HepG2 (cell line): ENCODE measurements at regions not wholly inside any gene's neighbourhood (a gene's known extent, or its start where the extent isn't known, plus 50 kb on each side); places are given as distances from the start of the nearest gene placed in this dataset.

Experiments used
- ATAC-seq: fragments of 200-7000 bp; cut with Tn5 transposase; 3 replicates; pipeline ENCODE4 v1.9.1; 2020; ENCODE audit warnings: mild to moderate bottlenecking, moderate library complexity
- BruUV-seq: library from RNA; stranded (reverse); fragments of 400-500 nt; replicated peaks from 2 replicates; lab custom pipeline; 2021; lab: Mats Ljungman, UMichigan
- CTCF ChIA-PET: fragments of 300-600 bp; formaldehyde crosslinking; extraction: SDS; loops from one replicate; lab custom pipeline; 2021; ENCODE audit warnings: low total read pairs, inconsistent platforms, low intra/inter-chr PET ratio; lab: Yijun Ruan, JAX
- POLR2A ChIA-PET: fragments of 350-600 bp; sonication (Branson Sonifier 250); formaldehyde crosslinking; loops from one replicate; lab custom pipeline; 2020; ENCODE audit warnings: antibody characterized with exemption, inconsistent platforms; lab: Yijun Ruan, JAX
- DNase-seq: peaks from one replicate; pipeline ENCODE4 v3.0.0-alpha.2; 2015; ENCODE audit warnings: low spot score
- FAIRE-seq: peaks from 3 replicates; lab custom pipeline; 2011; peaks lifted over from hg19 to GRCh38; lab: Jason Lieb, UNC
- H2AFZ ChIP-seq: one replicate; pipeline ENCODE4 v1.6.1; 2011; ENCODE audit warnings: low read length, inconsistent platforms
- H3K27ac ChIP-seq: fragments of 300-600 bp; 3 replicates; pipeline ENCODE4 v1.8.0; 2011; ENCODE audit warnings: mixed run types, mild to moderate bottlenecking, mixed read lengths, low read length, inconsistent platforms; ENCODE audit not compliant: insufficient read depth; ENCODE audit errors: extremely low read length
- H3K27me3 ChIP-seq, 2 experiments: fragments of 200-600 bp in 1 of 2; 2 replicates in 1 of 2; 3 replicates in 1 of 2; pipeline versions ENCODE4 v1.6.0 to v1.8.0; 2011; ENCODE audit warnings: low read length in 2 of 2, mild to moderate bottlenecking in 2 of 2, moderate library complexity in 2 of 2, inconsistent platforms in 1 of 2; ENCODE audit not compliant: insufficient read depth in 2 of 2, control insufficient read depth in 1 of 2
- H3K36me3 ChIP-seq, 2 experiments: fragments of 200-600 bp in 1 of 2; replicated peaks in 1 of 2; 2 replicates in 1 of 2; 3 replicates in 1 of 2; pipeline versions ENCODE4 v1.5.1 to v1.8.0; 2011; ENCODE audit warnings: low read length in 2 of 2, inconsistent platforms in 1 of 2; ENCODE audit not compliant: insufficient read depth in 2 of 2, control insufficient read depth in 1 of 2
- H3K4me1 ChIP-seq: 2 replicates; pipeline ENCODE4 v1.5.1; 2012; ENCODE audit warnings: low read length, inconsistent platforms; ENCODE audit not compliant: insufficient read depth
- H3K4me2 ChIP-seq: 2 replicates; pipeline ENCODE4 v1.6.0; 2011; ENCODE audit warnings: low read depth, low read length, inconsistent platforms
- H3K4me3 ChIP-seq, 3 experiments: fragments of 200-600 bp in 1 of 3; sonication (generic), shearing (Covaris generic) in 1 of 3; replicated peaks in 1 of 3; 2 replicates each; pipeline ENCODE4 v1.5.1; 2011 to 2016; ENCODE audit warnings: low read length in 3 of 3, inconsistent platforms in 2 of 3, low read depth in 2 of 3, mild to moderate bottlenecking in 2 of 3, control low read depth in 1 of 3, mixed read lengths in 1 of 3; ENCODE audit not compliant: insufficient read depth in 1 of 3
- H3K79me2 ChIP-seq: one replicate; pipeline ENCODE4 v1.6.1; 2011; ENCODE audit warnings: low read length, inconsistent platforms; ENCODE audit not compliant: insufficient read depth
- H3K9ac ChIP-seq: 2 replicates; pipeline ENCODE4 v1.6.0; 2011; ENCODE audit warnings: mild to moderate bottlenecking, low read depth, low read length, inconsistent platforms; ENCODE audit not compliant: insufficient read depth
- H3K9me3 ChIP-seq: 2 replicates; pipeline ENCODE4 v1.5.1; 2012; ENCODE audit warnings: mild to moderate bottlenecking, low read length
- H4K20me1 ChIP-seq: 2 replicates; pipeline ENCODE4 v1.6.0; 2011; ENCODE audit warnings: inconsistent platforms, mild to moderate bottlenecking, low read length, moderate library complexity; ENCODE audit not compliant: insufficient read depth
- ARNTL ChIP-seq: sonication (generic); formaldehyde crosslinking; IDR thresholded peaks from 2 replicates; pipeline ENCODE4 v1.4.0; 2020; ENCODE audit warnings: mild to moderate bottlenecking, missing genetic modification reagents
- CBX2 ChIP-seq, 2 experiments: fragments of 200-600 bp in 1 of 2; sonication (generic); formaldehyde crosslinking in 1 of 2; IDR thresholded peaks; 2 replicates each; pipeline versions ENCODE4 v1.7.0 to v1.8.1; 2018 to 2022; ENCODE audit warnings: low read depth in 2 of 2, low read length in 1 of 2, mild to moderate bottlenecking in 1 of 2, missing genetic modification reagents in 1 of 2
- CERS6 ChIP-seq: sonication (generic); formaldehyde crosslinking; IDR thresholded peaks from 2 replicates; pipeline ENCODE4 v1.5.0; 2020; ENCODE audit warnings: missing genetic modification reagents
- GATA4 ChIP-seq: sonication (generic); IDR thresholded peaks from 2 replicates; pipeline ENCODE4 v1.6.1; 2016; ENCODE audit warnings: antibody characterized with exemption, low read depth, borderline replicate concordance
- MLLT10 ChIP-seq: sonication (generic); formaldehyde crosslinking; IDR thresholded peaks from 2 replicates; pipeline ENCODE4 v1.4.0; 2020; ENCODE audit warnings: missing genetic modification reagents
- SMARCC2 ChIP-seq: fragments of 450-650 bp; IDR thresholded peaks from 2 replicates; pipeline ENCODE4 v1.6.1; 2017; ENCODE audit warnings: antibody characterized with exemption, mild to moderate bottlenecking
- THAP11 ChIP-seq: IDR thresholded peaks from 2 replicates; pipeline ENCODE4 v1.6.1; 2016; ENCODE audit warnings: missing biosample characterization, missing genetic modification reagents
- U2AF2 ChIP-seq: fragments of 200-400 bp; formaldehyde crosslinking; IDR thresholded peaks from 2 replicates; pipeline ENCODE4 v1.6.1; 2017; ENCODE audit warnings: low read depth, mild to moderate bottlenecking, low read length
- ZNF331 ChIP-seq: sonication (generic); formaldehyde crosslinking; IDR thresholded peaks from 2 replicates; pipeline ENCODE4 v1.4.0; 2020; ENCODE audit warnings: missing genetic modification reagents
- ZNF333 ChIP-seq: sonication (generic); formaldehyde crosslinking; IDR thresholded peaks from 2 replicates; pipeline ENCODE4 v1.4.0; 2020; ENCODE audit warnings: mild to moderate bottlenecking, missing genetic modification reagents, borderline replicate concordance
- ZSCAN25 ChIP-seq: sonication (generic); formaldehyde crosslinking; IDR thresholded peaks from 2 replicates; pipeline ENCODE4 v1.8.0; 2022; ENCODE audit warnings: mild to moderate bottlenecking, missing genetic modification reagents
- ZSCAN31 ChIP-seq: sonication (generic); formaldehyde crosslinking; IDR thresholded peaks from 2 replicates; pipeline ENCODE4 v1.5.0; 2020; ENCODE audit warnings: low read depth, mild to moderate bottlenecking, missing genetic modification reagents
- WGBS: methylation state at CpG from one replicate; pipeline ENCODE4 v1.1.6; 2017; ENCODE audit warnings: low lambda C conversion rate; 5-methylcytosine and 5-hydroxymethylcytosine counted together
- in situ Hi-C: cut with HindIII; loops from 2 replicates; pipeline ENCODE4 v1.10.0; 2017; ENCODE audit warnings: low pct_unique_long_range_greater_than_20kb; ENCODE audit not compliant: extremely low pct_ligation_motif_present
- intact Hi-C: fragments of 100-400 bp; cut with micrococcal nuclease; formaldehyde crosslinking; loops from one replicate; pipeline ENCODE4 v1.10.0; 2022; ENCODE audit not compliant: unreplicated experiment

GRCh38 chr3:18732474-18732873 lies 307.3 kb upstream of the SATB1 start (continued):
- TF ChIP-seq ZSCAN25 (no peak), MLLT10 (CRISPR knock-in tag) (no peak), ZNF331 (no peak)
- TF ChIP-seq, all 625 proteins: peak for 0

- Histone ChIP-seq H3K27me3 (no peaks in the 10 kb centered on the region), H3K27ac (no peak overlapping the region), H3K36me3 (no peaks in the 10 kb centered on the region), H3K4me2 (no peak overlapping the region), H4K20me1 (no peaks in the 10 kb centered on the region), H3K9me3 (no peaks in the 10 kb centered on the region), H3K79me2 (no peaks in the 10 kb centered on the region), H3K9ac (no peak overlapping the region), H3K4me1 (no peaks in the 10 kb centered on the region), H2AFZ (no peak overlapping the region), H3K4me3 (no peak overlapping the region)
- intact Hi-C loops: no loop called here
- ATAC-seq: no peak
- in situ Hi-C loops: no loop called here
- POLR2A ChIA-PET: no interaction called here
- no peak for FAIRE-seq
- 5% methylated on average over 2 of the region's 2 CpGs for WGBS
- CTCF ChIA-PET: no interaction called here
- TF ChIP-seq GATA4: no peak
- TF ChIP-seq U2AF2: no peak
- no peak for TF ChIP-seq CERS6 (CRISPR knock-in tag)
- TF ChIP-seq ZSCAN31 (CRISPR knock-in tag): no peak
- TF ChIP-seq ARNTL: no peak
- TF ChIP-seq THAP11: no peak
- TF ChIP-seq ZNF333 (CRISPR knock-in tag): no peak
- TF ChIP-seq CBX2 (IDR thresholded peaks at IDR 0.05; ENCODE audit: low read depth, low read length): no peak
- no peak for TF ChIP-seq CBX2 (CRISPR knock-in tag; IDR thresholded peaks at IDR 0.05; ENCODE audit: low read depth)
- TF ChIP-seq SMARCC2: no peak
- no TSS peak for BruUV-seq
- DNase-seq: no peak
Measured at GRCh38 chr3:18730491-18730890, 305.4 kb upstream of the SATB1 start.
